Thyroid gland (tissue), 4 donors: ENCODE measurements at regions not wholly inside any gene's neighbourhood (a gene's known extent, or its start where the extent isn't known, plus 50 kb on each side); places are given as distances from the start of the nearest gene placed in this dataset.

Experiments
- POLR2A ChIP-seq, 2 donors: fragments of 450-650 bp; IDR thresholded peaks; one replicate each; pipeline ENCODE4 v1.6.1; 2017; ENCODE audit warnings: antibody characterized with exemption in 2 of 2, mild to moderate bottlenecking in 2 of 2, moderate library complexity in 1 of 2
- TF ChIP-seq, protein P1 (sequence below), 6 experiments: fragments of 200-600 bp in 3 of 6; fragments of 450-650 bp in 3 of 6; sonication (generic) in 3 of 6; IDR thresholded peaks; one replicate each; pipeline ENCODE4 v1.5.1; 2016 to 2019; ENCODE audit warnings: antibody characterized with exemption in 6 of 6, mild to moderate bottlenecking in 2 of 6, inconsistent platforms in 1 of 6, moderate library complexity in 1 of 6

GRCh38 chr18:65942104-65942503, 191.3 kb downstream of the CDH7 start:
- TF ChIP-seq, protein P1, sequence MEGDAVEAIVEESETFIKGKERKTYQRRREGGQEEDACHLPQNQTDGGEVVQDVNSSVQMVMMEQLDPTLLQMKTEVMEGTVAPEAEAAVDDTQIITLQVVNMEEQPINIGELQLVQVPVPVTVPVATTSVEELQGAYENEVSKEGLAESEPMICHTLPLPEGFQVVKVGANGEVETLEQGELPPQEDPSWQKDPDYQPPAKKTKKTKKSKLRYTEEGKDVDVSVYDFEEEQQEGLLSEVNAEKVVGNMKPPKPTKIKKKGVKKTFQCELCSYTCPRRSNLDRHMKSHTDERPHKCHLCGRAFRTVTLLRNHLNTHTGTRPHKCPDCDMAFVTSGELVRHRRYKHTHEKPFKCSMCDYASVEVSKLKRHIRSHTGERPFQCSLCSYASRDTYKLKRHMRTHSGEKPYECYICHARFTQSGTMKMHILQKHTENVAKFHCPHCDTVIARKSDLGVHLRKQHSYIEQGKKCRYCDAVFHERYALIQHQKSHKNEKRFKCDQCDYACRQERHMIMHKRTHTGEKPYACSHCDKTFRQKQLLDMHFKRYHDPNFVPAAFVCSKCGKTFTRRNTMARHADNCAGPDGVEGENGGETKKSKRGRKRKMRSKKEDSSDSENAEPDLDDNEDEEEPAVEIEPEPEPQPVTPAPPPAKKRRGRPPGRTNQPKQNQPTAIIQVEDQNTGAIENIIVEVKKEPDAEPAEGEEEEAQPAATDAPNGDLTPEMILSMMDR (IDR thresholded peaks at IDR 0.05) = no peak
- no peak for TF ChIP-seq POLR2A (IDR thresholded peaks at IDR 0.05)
